CD4-positive, alpha-beta memory T cell (primary cell): ENCODE measurements at regions not wholly inside any gene's neighbourhood (a gene's known extent, or its start where the extent isn't known, plus 50 kb on each side); places are given as distances from the start of the nearest gene placed in this dataset.

Experiments
- CTCF ChIA-PET: fragments of 350-600 bp; sonication (Branson Sonifier 250); formaldehyde crosslinking; loops from one replicate; lab custom pipeline; 2021; ENCODE audit warnings: inconsistent platforms; ENCODE audit not compliant: partially characterized antibody; lab: Charles Lee
- POLR2A ChIA-PET: fragments of 350-600 bp; sonication (Branson Sonifier 250); formaldehyde crosslinking; loops from one replicate; lab custom pipeline; 2021; ENCODE audit not compliant: partially characterized antibody; lab: Charles Lee
- DNase-seq, 5 donors: peaks; one replicate each; pipeline versions ENCODE4 v3.0.0 to v3.0.0-alpha.2; 2020 to 2022; ENCODE audit warnings: mixed read lengths in 1 of 5
- H3K27ac ChIP-seq: one replicate; pipeline ENCODE4 v1.7.0; 2013; ENCODE audit warnings: low read depth, low read length
- H3K27me3 ChIP-seq: 2 replicates; pipeline ENCODE4 v1.7.0; 2013; ENCODE audit warnings: mild to moderate bottlenecking, low read length, moderate library complexity; ENCODE audit not compliant: insufficient read depth
- H3K36me3 ChIP-seq: 2 replicates; pipeline ENCODE4 v1.7.0; 2013; ENCODE audit warnings: mild to moderate bottlenecking, low read length, moderate library complexity; ENCODE audit not compliant: insufficient read depth
- H3K4me1 ChIP-seq: 2 replicates; pipeline ENCODE4 v1.7.0; 2013; ENCODE audit warnings: mild to moderate bottlenecking, low read length, moderate library complexity; ENCODE audit not compliant: insufficient read depth
- H3K4me3 ChIP-seq, 2 donors: one replicate each; pipeline ENCODE4 v1.7.0; 2013; ENCODE audit warnings: low read length in 2 of 2, mild to moderate bottlenecking in 1 of 2
- H3K9me3 ChIP-seq, 2 donors: one replicate each; pipeline ENCODE4 v1.7.0; 2013; ENCODE audit warnings: low read length in 2 of 2, control low read depth in 1 of 2; ENCODE audit not compliant: control insufficient read depth in 1 of 2
- H3K27ac Mint-ChIP-seq, 7 donors: one replicate each; pipeline ENCODE4 v1.8.0; 2020 to 2021; ENCODE audit warnings: mixed read lengths in 7 of 7, mild to moderate bottlenecking in 6 of 7, inconsistent platforms in 3 of 7, moderate library complexity in 3 of 7
- H3K27me3 Mint-ChIP-seq, 2 donors: one replicate each; pipeline ENCODE4 v1.8.0; 2020 to 2021; ENCODE audit warnings: mixed read lengths in 2 of 2
- H3K36me3 Mint-ChIP-seq, 2 donors: one replicate each; pipeline ENCODE4 v1.8.0; 2020 to 2021; ENCODE audit warnings: mixed read lengths in 2 of 2, inconsistent platforms in 1 of 2, mild to moderate bottlenecking in 1 of 2
- H3K4me1 Mint-ChIP-seq, 4 donors: one replicate each; pipeline ENCODE4 v1.8.0; 2020 to 2021; ENCODE audit warnings: mixed read lengths in 4 of 4, mild to moderate bottlenecking in 1 of 4
- H3K4me3 Mint-ChIP-seq, 8 donors: one replicate each; pipeline ENCODE4 v1.8.0; 2020 to 2021; ENCODE audit warnings: mixed read lengths in 8 of 8, mild to moderate bottlenecking in 7 of 8, moderate library complexity in 6 of 8, inconsistent platforms in 3 of 8
- H3K9me3 Mint-ChIP-seq, 8 donors: one replicate each; pipeline ENCODE4 v1.8.0; 2020 to 2021; ENCODE audit warnings: mixed read lengths in 8 of 8, mild to moderate bottlenecking in 5 of 8, inconsistent platforms in 3 of 8, moderate library complexity in 1 of 8
- intact Hi-C: fragments of 100-400 bp; cut with micrococcal nuclease; formaldehyde crosslinking; loops from one replicate; pipeline ENCODE4 v1.15.1; 2023

DNA sequence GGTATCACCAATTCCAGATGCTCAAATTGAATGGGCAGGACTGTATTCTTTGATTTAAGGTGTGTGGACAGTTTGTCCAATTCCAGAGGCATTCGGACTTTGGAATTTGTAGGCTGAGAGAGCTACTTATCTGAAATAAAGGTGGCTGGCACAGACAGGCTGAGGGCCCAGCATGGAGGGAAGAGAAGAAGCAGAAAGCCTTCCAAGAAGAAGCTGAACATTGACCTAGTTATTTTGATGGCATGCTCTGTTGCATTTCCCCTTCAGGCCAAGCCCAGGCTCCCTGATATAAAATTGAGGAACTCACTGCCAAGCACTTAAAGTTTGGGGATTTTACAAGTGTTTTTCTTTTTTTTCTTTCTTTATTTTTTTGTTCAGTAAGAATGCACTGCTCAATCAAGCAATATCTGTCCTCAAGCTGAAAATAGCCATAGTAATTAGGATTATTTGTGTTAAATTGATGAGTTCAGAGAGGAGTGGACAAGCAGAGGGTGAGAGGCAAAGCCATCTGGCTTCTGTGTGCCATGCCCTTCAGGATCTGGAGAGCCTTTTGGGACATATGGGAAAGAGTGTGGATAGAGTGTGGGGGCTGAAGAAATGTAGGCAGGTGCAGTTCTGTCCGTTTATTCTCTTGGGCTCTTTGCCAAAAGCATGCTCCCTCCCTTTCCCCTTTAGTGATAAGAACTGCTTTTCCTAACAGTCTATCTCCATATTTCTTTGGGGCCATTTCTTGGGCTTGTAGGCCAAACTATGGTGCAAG lies 148.9 kb downstream of the OXSM start:
- Mint-ChIP-seq H3K36me3 (no peaks in the 10 kb centered on the region), H3K27ac (no peak overlapping the region), H3K9me3 (peaks cover 0 to 11% (median 5%) of the 10 kb centered on the region in 8 donors), H3K4me3 (no peak overlapping the region), H3K27me3 (no peaks in the 10 kb centered on the region), H3K4me1 (peaks cover 0 to 2% (median 0%) of the 10 kb centered on the region in 4 donors)
- H3K27me3 ChIP-seq, result no peaks in the 10 kb centered on the region
- POLR2A ChIA-PET, result no interaction called here
- no peak overlapping the region for H3K27ac ChIP-seq
- H3K9me3 ChIP-seq, result no peaks in the 10 kb centered on the region
- CTCF ChIA-PET, result no interaction called here
- no peak for DNase-seq
- H3K36me3 ChIP-seq, result no peaks in the 10 kb centered on the region
- H3K4me1 ChIP-seq, result no peaks in the 10 kb centered on the region
- intact Hi-C loops, result no loop called here
- H3K4me3 ChIP-seq, result no peak overlapping the region

DNA sequence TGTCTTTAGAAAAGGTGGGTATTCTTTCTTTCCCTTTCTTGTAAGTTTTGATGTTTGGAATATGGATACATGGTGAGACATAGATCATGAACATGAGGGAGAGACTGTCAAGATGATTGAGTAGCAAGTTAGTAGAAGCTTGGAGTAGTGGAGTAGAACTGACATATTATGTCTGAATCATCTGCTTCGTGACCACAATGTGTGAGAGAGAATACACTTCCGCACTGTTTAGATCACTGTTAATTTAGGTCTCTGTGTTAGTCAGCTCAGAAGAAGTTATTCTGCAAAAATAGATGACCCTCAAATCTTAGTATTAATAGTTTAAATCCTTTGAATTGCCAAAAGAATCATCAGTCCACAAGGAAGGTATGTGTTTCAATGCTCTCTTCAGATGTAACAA lies 151.0 kb downstream of the OXSM start:
- no peaks in the 10 kb centered on the region for H3K4me1 ChIP-seq
- H3K27me3 ChIP-seq, result no peaks in the 10 kb centered on the region
- no peak for DNase-seq
- no peaks in the 10 kb centered on the region for H3K36me3 ChIP-seq
- intact Hi-C loops, result no loop called here
- Mint-ChIP-seq H3K27ac (no peak overlapping the region), H3K4me3 (no peak overlapping the region), H3K9me3 (peaks cover 0 to 2% (median 0%) of the 10 kb centered on the region in 8 donors), H3K4me1 (peaks cover 0 to 2% (median 0%) of the 10 kb centered on the region in 4 donors), H3K36me3 (no peaks in the 10 kb centered on the region), H3K27me3 (no peaks in the 10 kb centered on the region)
- CTCF ChIA-PET, result no interaction called here
- H3K9me3 ChIP-seq, result no peaks in the 10 kb centered on the region
- POLR2A ChIA-PET, result no interaction called here
- no peak overlapping the region for H3K27ac ChIP-seq
- no peak overlapping the region for H3K4me3 ChIP-seq

- POLR2A ChIA-PET, result no interaction called here
These were observed 154.4 kb downstream of the OXSM start for GRCh38 chr3:25944329-25944728.

GRCh38 chr3:25945366-25945765 lies 155.5 kb downstream of the OXSM start:
- H3K27me3 ChIP-seq, result no peaks in the 10 kb centered on the region
- H3K9me3 ChIP-seq, result no peaks in the 10 kb centered on the region
- POLR2A ChIA-PET, result no interaction called here
- H3K27ac Mint-ChIP-seq, result peak overlapping the region in 1 of 7 donors; percentile 11
- H3K27ac ChIP-seq, result no peak overlapping the region
- CTCF ChIA-PET, result no interaction called here
- intact Hi-C loops, result no loop called here
- H3K4me3 ChIP-seq, result no peak overlapping the region
- peaks cover 0 to 2% (median 0%) of the 10 kb centered on the region in 4 donors for H3K4me1 Mint-ChIP-seq
- no peak for DNase-seq
- H3K27me3 Mint-ChIP-seq, result no peaks in the 10 kb centered on the region
- H3K36me3 ChIP-seq, result no peaks in the 10 kb centered on the region
- H3K36me3 Mint-ChIP-seq, result no peaks in the 10 kb centered on the region
- H3K9me3 Mint-ChIP-seq, result peaks cover 0 to 2% (median 0%) of the 10 kb centered on the region in 8 donors
- no peaks in the 10 kb centered on the region for H3K4me1 ChIP-seq
- H3K4me3 Mint-ChIP-seq, result no peak overlapping the region

More at GRCh38 chr3:25944329-25944728, 154.4 kb downstream of the OXSM start:
- no peaks in the 10 kb centered on the region for H3K36me3 ChIP-seq
- peaks cover 0 to 2% (median 0%) of the 10 kb centered on the region in 8 donors for H3K9me3 Mint-ChIP-seq
- H3K27me3 ChIP-seq, result no peaks in the 10 kb centered on the region
- no peaks in the 10 kb centered on the region for H3K9me3 ChIP-seq
- no peak overlapping the region for H3K4me3 ChIP-seq
- no peaks in the 10 kb centered on the region for H3K36me3 Mint-ChIP-seq
- H3K27me3 Mint-ChIP-seq, result no peaks in the 10 kb centered on the region
- intact Hi-C loops, result no loop called here
- no peak overlapping the region for H3K27ac Mint-ChIP-seq
- no peak for DNase-seq
- H3K27ac ChIP-seq, result no peak overlapping the region
- CTCF ChIA-PET, result interaction anchor here (1.1 kb wide), 1 partner anchor 90 kb away, joined by 4 read pairs; no protein-coding TSS in a partner anchor
- H3K4me3 Mint-ChIP-seq, result no peak overlapping the region
- no peaks in the 10 kb centered on the region for H3K4me1 ChIP-seq
- peaks cover 0 to 2% (median 0%) of the 10 kb centered on the region in 4 donors for H3K4me1 Mint-ChIP-seq

GRCh38 chr3:25945836-25946235 lies 155.9 kb downstream of the OXSM start:
- H3K4me3 Mint-ChIP-seq, result no peak overlapping the region
- POLR2A ChIA-PET, result no interaction called here

GRCh38 chr3:25952133-25952532 lies 162.2 kb downstream of the OXSM start:
- ChIA-PET CTCF (no interaction called here), POLR2A (no interaction called here)
- H3K27me3 Mint-ChIP-seq, result peaks cover 0 to 4% of the 10 kb centered on the region in 2 donors
- H3K4me3 Mint-ChIP-seq, result no peak overlapping the region
- no peak overlapping the region for H3K27ac Mint-ChIP-seq
- no peak overlapping the region for H3K4me3 ChIP-seq
- no peak overlapping the region for H3K27ac ChIP-seq
- H3K36me3 Mint-ChIP-seq, result no peaks in the 10 kb centered on the region
- no peaks in the 10 kb centered on the region for H3K4me1 Mint-ChIP-seq
- intact Hi-C loops, result no loop called here
- H3K36me3 ChIP-seq, result no peaks in the 10 kb centered on the region
- H3K9me3 ChIP-seq, result no peaks in the 10 kb centered on the region
- no peaks in the 10 kb centered on the region for H3K27me3 ChIP-seq
- H3K4me1 ChIP-seq, result no peaks in the 10 kb centered on the region
- DNase-seq, result no peak
- peaks cover 0 to 2% (median 0%) of the 10 kb centered on the region in 8 donors for H3K9me3 Mint-ChIP-seq

More at GRCh38 chr3:25945836-25946235, 155.9 kb downstream of the OXSM start:
- Mint-ChIP-seq H3K36me3 (no peaks in the 10 kb centered on the region), H3K27ac (no peak overlapping the region), H3K27me3 (no peaks in the 10 kb centered on the region), H3K4me1 (peaks cover 0 to under 1% (median 0%) of the 10 kb centered on the region in 4 donors), H3K9me3 (peaks cover 0 to 2% (median 0%) of the 10 kb centered on the region in 8 donors)
- no peaks in the 10 kb centered on the region for H3K36me3 ChIP-seq
- no peak overlapping the region for H3K4me3 ChIP-seq
- no peak for DNase-seq
- no peaks in the 10 kb centered on the region for H3K4me1 ChIP-seq
- H3K9me3 ChIP-seq, result no peaks in the 10 kb centered on the region
- no peaks in the 10 kb centered on the region for H3K27me3 ChIP-seq
- CTCF ChIA-PET, result no interaction called here
- no peak overlapping the region for H3K27ac ChIP-seq
- intact Hi-C loops, result no loop called here

DNA sequence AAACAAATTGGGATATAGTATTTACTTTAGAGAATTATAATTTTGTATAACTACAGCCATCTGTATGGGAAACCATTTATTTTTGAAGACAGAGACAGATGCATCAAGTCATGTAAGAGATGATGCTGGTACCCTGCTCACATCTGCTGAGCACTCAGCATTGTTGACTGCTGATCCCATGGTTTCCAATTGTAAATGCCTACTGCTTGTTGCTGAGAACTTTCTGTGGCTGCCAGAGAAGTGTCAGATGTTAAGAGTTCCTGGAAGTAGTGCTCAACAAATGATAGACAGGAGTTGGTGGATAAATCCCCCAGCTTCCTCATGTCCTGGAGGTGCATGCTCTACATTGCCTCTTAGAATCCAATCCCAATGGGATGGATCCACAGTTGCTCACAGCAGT lies 167.1 kb downstream of the OXSM start:
- H3K4me1 Mint-ChIP-seq, result no peaks in the 10 kb centered on the region
- Histone ChIP-seq H3K27ac (no peak overlapping the region), H3K4me3 (no peak overlapping the region), H3K9me3 (no peaks in the 10 kb centered on the region), H3K27me3 (no peaks in the 10 kb centered on the region), H3K4me1 (no peaks in the 10 kb centered on the region), H3K36me3 (no peaks in the 10 kb centered on the region)
- ChIA-PET POLR2A (no interaction called here), CTCF (no interaction called here)
- no peak overlapping the region for H3K4me3 Mint-ChIP-seq
- no peak for DNase-seq
- intact Hi-C loops, result no loop called here
- H3K27ac Mint-ChIP-seq, result no peak overlapping the region
- no peaks in the 10 kb centered on the region for H3K36me3 Mint-ChIP-seq
- H3K27me3 Mint-ChIP-seq, result peaks cover 0 to 4% of the 10 kb centered on the region in 2 donors
- H3K9me3 Mint-ChIP-seq, result peaks cover 0 to 2% (median 0%) of the 10 kb centered on the region in 8 donors
